ENCODE measurements at regions not wholly inside any gene's neighbourhood (a gene's known extent, or its start where the extent isn't known, plus 50 kb on each side); places are given as distances from the start of the nearest gene placed in this dataset.
"Not testable (repeated sequence)": the region's sequence is repeated elsewhere in the genome, so short reads cannot be mapped to it uniquely, and the experiment has no call there.

GRCh38 chr7:110514975-110515551 lies 575.9 kb upstream of the LRRN3 start:
- not testable (repeated sequence) for TF ChIP-seq ZNF274 (IDR thresholded peaks at IDR 0.05; ENCODE audit: low read depth, low read length); YY1 (IDR thresholded peaks at IDR 0.05; ENCODE audit: insufficient read depth, insufficient read length); SUZ12 (IDR thresholded peaks at IDR 0.05; ENCODE audit: extremely low read depth, insufficient read depth, insufficient read length)
